Activated CD4-positive, alpha-beta T cell treated with anti-CD3 and anti-CD28 coated beads, Interleukin-10, Interleukin-2, amounts not matched to agents 100 ng/mL and 50 ng/mL, durations not matched to agents 16 hours and 8 hours (primary cell): ENCODE measurements at regions not wholly inside any gene's neighbourhood (a gene's known extent, or its start where the extent isn't known, plus 50 kb on each side); places are given as distances from the start of the nearest gene placed in this dataset.

Source experiments
- DNase-seq: peaks from one replicate; pipeline ENCODE4 v3.0.0-alpha.2; 2020

DNA sequence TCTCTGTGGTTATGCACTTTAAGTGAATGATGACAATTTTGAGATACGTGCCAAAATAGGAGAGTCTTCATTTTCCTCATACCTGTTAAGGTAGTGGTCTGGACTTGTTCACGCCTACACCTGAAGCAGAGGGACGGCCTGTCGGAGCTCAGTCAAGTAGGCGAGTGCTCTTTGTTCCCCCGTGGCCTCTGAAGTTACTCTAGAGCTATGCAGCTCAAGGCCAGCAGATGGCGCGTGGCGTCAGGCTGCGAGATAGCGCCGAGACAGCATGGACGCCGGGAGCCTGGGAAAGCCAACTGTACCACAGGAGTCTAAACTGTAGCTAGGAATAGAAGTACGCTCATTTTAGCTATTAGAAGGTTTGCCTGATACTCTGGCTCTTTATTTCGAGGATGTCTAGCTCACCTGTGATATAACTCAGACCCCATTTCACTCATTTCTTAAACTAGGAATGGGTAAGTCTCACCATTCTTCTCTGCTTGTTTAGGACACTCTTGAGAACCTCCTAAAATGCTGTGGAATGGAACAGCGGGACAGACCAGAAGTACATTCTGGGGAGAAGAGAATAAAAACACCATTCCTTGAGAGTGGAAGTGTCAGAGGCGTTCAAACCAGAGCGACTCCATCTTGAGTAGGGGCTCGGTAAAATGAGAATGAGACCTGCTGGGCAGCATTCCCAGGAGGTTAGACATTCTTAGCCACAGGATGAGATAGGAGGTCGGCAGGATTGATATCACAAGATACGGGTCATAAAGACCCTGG lies 267.4 kb upstream of the HMGA2 start:
- DNase-seq, result peak; percentile 71

DNA sequence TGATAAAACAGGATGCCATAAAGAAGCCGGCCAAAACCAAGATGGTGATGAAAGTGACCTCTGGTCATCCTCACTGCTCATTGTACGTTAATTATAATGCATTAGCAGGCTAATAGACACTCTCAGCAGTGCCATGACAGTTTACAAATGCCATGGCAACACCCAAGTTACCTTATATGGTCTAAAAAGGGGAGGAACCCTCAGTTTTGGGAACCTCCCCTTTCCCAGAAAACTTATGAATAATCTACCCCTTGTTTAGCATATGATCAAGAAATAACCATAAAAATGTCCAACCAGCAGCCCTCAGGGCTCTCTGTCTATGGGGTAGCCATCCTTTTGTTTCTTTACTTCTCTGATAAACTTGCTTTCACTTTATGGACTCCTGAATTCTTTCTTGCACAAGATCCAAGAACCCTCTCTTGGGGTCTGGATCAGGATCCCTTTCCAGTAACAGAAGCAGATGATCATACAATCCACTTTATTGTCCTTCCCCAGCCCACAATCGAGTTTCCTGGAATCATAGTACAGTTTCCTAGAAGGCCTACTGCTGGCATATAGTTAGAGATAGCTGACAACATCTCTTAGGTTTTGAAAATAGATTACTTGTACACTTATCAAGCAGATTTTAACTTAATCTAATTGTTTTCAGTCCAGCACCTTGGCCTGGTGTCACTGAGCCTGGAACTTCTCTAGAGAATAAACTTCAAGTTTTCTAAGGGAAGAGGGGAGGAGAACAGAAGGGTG lies 266.7 kb upstream of the HMGA2 start:
- no peak for DNase-seq

DNA sequence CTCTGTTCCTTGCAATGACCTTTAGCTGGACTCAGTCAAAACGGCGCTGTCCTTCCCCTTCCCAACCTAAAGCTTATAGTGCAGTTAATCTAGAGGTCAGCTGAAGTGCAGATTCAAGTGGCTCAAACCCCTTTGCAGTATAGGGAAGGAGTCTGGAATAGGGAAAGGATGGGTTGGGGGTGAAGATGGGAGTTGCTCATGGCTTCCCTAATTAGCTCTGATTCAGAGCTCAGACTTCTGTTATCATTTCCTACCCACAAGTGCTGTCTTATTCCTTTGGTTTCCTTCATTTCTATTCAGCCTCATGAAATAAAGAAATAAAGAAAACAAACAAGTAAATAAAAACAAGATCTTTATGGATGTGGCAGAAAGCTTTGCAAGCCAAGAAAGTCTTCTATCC lies 264.0 kb upstream of the HMGA2 start:
- DNase-seq, result no peak

DNA sequence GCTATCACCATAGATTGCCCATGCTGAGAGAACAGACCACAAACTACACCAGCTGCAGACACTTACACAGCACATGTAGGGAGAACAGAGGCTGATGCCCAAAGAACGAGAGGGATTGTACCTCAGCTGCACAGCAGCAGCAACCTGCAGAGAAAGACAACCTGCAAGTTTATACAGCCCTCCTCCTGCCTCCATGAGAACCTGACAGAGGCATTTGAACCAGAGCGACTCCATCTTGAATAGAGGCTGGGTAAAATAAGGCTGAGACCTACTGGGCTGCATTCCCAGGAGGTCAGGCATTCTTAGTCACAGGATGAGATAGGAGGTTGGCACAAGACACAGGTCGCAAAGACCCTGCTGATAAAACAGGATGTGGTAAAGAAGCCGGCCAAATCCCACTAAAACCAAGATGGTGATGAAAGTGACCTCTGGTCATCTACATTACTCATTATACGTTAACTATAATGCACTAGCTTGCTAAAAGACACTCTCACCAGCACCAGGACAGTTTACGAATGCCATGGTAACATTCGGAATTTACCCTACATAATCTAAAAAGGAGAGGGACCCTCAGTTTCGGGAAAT lies 262.4 kb upstream of the HMGA2 start:
- DNase-seq, result no peak

DNA sequence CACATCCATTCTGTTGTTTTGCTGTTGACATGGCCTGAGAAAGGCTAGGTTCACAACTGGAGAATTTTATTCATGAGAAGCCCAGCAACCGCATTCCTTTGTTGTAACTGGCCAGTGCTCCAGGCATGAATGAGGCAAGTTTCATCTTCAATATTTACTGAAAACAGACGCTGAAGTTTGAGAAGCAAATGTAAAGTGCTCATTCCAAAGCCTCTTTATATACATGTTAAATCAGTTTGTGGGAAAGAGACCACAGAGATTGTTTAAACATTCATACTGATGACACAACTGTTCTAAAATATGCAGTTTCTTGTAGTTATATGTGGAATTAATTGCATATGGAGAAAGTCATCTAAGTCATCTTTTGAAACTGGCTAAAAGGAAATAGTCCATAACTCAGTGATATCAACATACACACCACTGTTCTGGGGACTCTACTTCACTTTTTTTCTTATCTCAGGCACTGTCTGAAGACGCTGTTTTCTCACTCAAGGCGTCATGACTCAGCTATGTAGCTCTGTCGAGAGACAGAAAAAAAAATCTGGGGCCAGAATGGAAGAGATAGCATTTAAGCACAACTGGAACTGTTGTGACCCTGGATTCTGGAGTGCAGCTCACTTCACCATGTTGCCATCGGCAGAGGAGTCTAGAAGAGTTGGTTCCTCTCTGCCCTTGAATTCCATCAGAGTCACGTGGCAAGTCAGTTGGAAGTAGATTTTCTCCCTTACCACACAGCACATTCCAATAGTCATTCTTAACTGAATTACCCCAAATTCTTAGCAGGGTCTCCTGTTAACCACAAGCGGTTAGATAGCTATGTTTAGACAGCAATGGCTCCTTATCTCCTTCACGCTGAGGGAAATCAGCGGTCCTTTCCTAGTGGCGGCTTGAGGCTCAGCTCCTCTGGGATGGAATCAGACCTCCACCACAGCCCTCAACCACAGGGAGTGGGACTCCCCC lies 258.4 kb upstream of the HMGA2 start:
- no peak for DNase-seq

DNA sequence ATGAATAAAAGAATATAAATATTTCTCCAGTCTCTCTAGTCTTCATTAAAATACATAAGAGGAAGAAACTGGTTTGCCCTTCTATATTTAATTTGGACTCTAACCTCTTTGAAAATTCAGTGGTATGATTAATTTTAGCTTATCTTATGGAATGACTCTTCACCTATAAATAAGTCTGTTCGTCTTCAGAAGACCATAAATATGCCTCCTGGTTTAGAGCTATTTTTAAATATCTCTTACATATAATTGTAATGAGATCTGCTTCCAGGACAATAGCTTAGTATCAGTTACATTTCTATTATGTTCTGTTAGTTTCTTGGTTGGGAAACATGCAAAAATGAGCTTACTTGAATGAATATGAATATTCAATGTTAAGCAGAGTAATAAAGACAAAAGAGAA lies 257.5 kb upstream of the HMGA2 start:
- DNase-seq, result no peak

DNA sequence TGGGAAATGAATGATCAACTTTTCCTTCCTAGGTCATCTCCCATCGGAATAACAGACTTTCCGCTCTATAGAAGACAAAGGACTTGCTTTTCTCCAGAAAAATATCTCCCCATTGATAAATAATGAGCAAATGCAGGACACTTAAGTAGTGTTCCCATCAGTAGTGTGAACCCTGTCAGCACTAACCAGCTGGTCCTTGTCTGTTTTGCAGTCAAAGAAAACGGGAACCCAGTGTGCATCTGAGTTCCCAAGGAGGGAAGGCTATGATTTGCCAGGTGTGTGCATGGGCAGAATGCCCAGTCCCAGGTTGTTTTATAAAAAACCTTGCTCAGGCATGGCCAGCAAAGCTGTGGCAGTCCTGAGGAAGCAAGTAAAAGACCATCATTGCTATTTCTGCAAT lies 256.5 kb upstream of the HMGA2 start:
- DNase-seq, result no peak

DNA sequence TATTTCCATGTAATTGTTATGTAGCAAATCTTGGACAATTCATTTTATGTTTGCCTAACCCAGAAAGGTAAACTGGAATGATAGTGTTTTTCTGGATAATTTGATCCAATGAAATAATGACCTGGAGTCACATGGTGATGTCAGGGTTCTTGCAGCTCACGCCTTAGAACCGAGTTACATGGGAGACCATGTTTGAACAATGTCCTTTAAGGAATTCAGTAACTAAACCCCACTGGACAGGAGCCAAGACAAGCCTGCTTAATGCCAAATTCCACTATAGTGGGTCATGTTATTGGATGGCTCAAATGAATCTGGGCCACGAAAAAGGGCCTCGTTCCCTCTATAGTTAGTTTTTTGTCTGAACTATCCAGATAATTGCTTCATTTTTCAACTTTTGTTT lies 255.8 kb upstream of the HMGA2 start:
- no peak for DNase-seq

DNA sequence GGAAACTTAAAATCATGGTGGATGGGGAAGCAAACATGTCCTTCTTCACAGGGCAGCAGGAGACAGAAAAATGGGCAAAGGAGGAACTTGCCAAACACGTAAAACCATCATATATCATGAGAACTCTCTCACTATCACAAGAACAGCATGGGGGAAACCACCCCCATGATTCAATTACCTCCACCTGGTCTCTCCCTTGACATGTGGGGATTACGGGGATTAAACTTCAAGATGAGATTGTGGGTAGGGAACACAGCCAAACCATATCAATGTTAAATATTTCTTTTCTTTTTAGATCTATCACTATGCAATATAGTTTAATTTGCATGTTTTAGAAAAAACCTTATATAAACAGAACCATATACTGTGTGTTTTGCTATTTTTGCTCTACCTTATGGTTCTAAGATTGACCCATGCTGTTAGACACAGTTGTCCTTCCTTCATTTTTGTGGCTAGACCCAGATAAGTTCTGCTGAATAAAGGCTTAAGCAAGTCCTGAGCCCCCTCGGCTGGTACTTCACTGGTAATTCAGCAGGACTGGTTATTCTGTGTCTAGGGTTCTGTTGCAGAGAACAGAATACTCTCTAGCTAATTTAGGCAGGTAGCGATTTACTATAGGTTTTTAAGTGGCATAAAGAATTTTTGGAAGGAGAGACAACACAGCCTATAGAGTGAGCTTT lies 253.7 kb upstream of the HMGA2 start:
- DNase-seq, result no peak

DNA sequence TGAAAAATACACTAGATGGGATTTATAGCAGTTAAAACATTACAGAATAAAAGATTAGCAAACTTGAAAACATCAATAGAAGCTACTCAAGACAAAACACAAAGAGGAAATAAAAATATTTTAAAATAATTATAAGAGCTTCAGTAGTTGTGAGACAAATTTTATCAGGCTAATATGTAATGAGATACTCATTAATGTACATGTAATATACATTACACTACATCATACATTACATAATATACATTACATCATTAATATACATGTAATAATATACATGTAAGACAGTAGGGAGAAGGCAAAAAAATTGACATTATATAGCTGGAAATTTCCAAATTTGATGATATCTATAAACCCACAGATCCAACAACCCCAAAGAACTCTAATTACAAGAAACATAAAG lies 249.4 kb upstream of the HMGA2 start:
- no peak for DNase-seq

DNA sequence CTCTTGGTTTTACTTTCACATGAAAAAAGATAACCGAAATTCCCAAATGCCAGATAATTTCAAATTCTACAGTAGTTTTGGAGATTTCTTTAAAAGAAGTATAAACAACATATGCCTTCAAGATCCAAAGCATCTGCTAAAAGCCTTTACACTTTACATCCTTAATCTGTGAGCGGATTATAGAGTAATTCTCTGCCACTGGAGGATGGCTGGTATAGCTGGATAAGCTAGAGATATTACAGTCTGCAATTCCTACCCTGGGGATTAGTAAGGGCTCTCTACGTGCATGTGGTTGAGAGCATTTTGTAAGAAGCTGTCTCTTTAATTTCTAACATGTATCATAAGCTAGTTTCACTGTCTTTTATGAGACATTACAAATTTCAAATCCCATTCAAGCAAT lies 240.3 kb upstream of the HMGA2 start:
- DNase-seq, result no peak

DNA sequence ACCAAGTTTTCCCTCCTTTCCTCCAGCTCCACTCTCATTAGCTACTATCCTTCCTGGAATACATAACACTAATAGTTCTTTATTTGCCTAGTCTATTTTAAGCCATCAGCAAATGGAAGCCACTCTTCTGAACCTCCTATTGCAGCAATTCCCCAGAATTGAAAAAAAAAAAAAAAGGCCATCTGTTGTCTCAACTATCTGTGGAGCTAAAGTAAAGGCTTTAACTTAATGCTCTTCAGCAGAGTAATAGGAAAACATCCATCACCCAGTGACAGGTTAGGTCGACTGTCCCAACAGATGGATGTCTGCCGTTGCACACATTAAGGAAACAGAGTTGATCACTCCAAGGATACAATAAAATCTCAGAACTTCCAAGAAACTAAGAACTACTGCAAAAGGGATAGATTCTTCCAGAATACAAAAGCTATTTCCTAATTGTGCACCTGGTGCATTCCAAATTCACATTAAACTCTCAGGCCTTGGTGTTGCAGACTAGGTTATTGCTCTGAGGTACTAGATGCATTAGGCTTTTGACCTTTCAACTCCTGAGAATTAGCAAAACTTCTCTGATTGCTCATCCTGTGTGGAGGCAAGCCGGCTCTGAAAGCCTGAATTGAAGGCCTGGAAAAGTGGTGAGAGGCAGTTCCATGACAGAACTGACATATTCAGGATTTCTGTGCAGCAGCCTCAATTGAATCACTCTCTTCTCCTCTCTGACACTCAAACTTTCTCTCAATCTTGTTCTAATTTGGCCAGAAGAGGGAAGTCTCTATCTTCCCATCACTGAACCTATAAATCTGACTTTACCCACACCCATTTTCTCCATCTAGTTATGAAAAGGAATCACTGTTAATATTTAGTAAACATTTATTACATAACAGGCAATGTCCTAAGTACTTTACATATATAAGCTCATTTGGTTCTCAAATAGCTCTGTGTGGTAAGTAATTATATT lies 238.4 kb upstream of the HMGA2 start:
- no peak for DNase-seq

DNA sequence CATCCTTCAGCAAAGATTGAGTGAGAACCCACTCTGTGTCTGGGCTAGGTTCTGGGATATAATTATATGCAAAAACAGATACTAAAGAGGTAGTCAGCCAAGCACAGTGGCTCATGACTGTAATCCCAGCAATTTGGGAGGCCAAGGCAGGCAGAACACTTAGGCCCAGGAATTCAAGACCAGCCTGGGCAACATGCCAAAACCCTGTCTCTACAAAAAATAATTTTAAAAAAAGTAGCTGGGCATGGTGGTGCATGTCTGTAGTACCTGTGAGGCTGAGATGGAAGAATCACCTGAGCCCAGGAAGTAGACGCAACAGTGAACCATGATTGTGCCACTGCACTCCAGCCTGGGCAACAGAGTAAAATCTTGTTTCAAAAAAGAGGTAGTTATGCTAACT lies 237.5 kb upstream of the HMGA2 start:
- DNase-seq, result no peak

DNA sequence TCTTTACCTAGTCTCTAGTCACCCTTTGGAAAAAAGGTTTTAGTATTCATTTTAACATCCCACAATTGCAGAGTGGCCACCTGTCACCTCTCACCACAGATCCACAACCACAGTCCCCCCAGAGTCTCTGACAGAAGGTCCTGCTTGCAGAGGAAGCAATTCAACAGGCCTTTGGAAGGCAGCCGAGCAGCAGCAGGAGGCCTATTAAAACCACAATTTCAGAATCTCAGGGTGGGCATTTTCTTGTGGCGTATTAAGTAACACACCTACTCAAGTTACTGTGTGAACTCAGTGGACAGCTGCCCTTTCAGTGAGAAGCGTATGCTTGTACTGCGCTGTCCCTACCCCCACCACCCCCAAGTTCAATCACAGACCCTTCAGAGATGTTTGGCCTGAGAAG lies 234.0 kb upstream of the HMGA2 start:
- DNase-seq, result no peak

DNA sequence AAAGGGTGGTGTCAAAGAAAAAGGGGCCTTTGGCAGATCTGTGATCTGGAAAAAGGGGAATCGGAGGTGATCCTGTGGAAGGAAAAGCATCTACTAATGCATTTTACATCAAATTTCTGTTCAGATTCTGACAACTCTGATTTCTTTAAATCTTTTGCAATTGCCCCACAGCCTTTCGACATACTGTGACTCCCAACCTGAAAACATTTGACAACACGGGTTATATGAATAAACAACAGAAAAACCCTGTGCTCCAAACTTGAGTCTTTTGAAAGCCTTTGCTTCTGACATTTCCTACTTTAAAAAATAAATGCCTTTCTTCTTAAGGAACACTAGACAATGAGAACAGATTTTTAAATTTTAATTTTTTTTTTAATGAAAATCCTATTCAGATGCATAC lies 231.9 kb upstream of the HMGA2 start:
- no peak for DNase-seq

DNA sequence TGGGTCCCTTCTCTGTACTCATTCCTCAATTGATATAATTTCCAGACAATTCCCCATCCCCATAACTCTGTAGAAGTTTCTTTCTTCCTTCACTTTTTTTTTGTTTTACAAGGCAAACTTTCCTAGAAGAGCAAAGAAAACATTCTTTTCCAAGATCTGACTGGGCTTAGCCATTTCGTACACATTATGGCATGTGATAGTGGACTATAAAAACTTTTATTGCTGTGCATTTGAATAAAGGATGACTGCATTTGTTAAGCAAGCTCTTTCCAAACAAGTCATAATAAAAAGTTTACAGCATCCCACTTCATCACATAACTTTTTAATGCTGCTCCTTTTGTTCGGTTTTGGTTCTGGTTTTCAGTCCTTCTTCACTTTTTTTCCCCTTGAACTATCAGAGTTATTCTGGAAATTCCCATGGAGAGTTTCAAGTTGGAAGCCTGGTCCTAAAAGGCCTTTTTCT lies 231.0 kb upstream of the HMGA2 start:
- no peak for DNase-seq

DNA sequence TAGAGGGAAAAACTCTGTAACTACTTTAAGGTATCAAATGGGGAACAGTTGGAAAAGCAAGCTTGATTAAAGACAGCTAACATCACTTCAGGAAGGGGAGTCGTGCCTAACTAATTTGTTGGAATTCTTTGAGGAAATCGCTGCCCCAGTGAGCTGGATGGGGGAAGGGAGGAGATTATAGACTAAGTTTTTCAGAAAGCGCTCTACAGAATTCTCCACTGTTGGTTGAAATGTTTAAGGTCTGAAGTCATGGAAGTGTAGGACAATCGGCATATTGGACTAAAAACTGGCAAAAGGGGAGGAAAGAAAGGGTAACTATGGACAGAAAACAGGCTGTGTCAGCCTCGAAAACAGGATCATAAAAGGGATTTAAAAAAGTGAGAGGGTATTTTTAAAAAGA lies 229.9 kb upstream of the HMGA2 start:
- DNase-seq, result no peak

DNA sequence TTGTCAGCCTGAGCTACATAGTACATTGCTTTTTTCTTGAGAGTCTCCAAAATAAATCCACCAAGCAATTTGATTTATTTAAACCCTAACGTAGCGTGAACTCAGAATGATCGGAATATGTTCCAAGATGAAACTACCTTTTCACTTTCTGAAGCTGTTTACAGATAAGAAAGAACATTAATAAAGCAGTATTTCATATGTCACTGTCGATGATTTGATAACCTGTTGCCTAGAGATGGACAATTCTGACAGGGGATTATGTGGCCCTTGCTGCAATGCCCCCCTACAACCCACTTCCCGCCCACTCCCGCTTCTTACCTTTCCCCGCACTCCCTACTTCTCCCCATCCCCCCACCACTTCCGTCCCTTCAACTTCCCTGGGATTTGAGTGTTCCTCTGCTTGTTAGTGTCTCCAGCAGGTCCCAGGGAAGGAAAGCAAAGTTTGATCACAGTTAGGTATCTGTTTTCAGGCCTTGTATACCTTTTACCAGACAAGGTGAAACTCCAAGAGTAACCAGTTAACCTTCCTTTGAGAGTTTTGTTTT lies 229.2 kb upstream of the HMGA2 start:
- DNase-seq, result no peak

DNA sequence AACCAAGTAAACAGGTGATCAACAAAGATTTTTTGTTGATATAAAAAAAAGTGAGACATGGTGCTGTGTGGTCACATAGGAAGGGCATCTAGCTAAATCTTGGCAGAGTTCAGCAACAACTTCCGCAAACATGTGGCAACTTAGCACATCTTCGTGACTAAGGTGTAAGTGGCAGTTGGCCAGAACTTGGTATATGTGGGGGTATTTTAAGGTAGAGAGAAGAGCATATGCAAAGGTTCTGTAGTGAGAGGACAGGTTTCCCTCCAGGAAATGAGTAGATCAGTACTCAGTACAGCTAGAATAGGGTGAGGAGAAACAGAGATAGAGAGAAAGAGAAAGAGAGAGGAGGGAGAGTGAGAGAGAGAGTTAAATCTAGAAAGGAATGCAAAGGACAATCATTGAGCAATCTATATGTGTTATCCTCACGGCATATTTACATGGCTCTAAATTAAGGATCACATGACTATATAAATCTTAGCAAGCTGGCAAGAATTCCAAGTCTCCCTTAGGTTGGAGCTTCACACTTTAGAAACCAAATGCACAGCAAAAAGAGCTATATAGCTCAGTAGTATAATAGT lies 227.7 kb upstream of the HMGA2 start:
- no peak for DNase-seq

DNA sequence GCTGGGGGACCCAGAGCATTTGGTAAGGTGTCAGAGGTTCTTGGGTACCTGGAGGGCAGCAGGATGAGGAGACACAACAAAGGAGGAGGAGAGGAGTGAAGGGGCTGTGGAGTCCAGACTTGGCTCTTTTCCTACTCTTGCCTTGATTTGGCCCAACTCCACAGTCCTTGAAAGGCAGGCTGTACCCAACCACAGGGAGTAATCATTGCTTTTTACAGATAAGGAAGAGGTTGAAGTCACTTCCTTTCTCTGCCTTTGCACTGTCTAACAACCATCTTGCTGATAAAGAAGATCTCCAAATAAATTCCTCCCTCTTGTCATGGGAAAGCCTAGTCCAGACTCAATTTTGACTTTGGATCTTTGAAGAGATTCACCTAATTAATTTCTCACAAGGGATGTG lies 226.8 kb upstream of the HMGA2 start:
- no peak for DNase-seq

DNA sequence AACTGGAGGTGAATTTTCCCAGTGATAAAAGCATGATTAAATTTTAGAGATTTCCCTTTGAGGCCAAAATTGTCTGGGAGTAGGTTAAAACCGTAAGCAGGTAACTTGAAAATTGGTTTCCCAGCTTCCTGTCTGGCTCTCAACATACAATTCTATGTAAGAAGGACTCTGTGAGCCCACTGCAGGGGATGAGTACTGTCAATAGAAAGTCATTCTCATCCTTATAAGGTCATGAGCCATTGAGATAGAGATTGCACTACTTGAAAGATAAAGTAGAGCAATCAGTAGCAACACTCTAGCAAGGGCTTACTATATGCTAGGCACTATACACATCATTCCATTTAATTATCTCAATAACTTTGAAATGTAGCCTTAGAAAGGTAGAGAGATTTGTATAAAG lies 225.6 kb upstream of the HMGA2 start:
- DNase-seq, result no peak
